ENCODE measurements at regions not wholly inside any gene's neighbourhood (a gene's known extent, or its start where the extent isn't known, plus 50 kb on each side); places are given as distances from the start of the nearest gene placed in this dataset.

GRCh38 chr3:67712259-67712658 lies 57.8 kb upstream of the SUCLG2 start:
- POLR2A ChIA-PET, result interaction anchor here (0.7 to 1.0 kb wide), 2 partner anchors 178 to 226 kb away, joined by 3 read pairs; no protein-coding TSS in a partner anchor
- no peaks in the 10 kb centered on the region for H4K20me1 ChIP-seq (ENCODE audit: insufficient read depth, low read length)
- CTCF ChIA-PET (ENCODE audit: unreplicated experiment), result no interaction called here
- no peak overlapping the region for H3K4me3 ChIP-seq (ENCODE audit: low read depth, low read length, poor library complexity, severe bottlenecking)
- TF ChIP-seq CTCF (conservative IDR thresholded peaks at IDR 0.05; ENCODE audit: low read length) (no peak), EZH2phosphoT487 (IDR thresholded peaks at IDR 0.05; ENCODE audit: borderline replicate concordance, low read depth, low read length) (no peak)
- H3K4me1 ChIP-seq (ENCODE audit: insufficient read depth, low read length, poor library complexity, severe bottlenecking), result no peaks in the 10 kb centered on the region
- no peak overlapping the region for H3K27ac ChIP-seq (ENCODE audit: low read depth, low read length, poor library complexity, severe bottlenecking)
- DNase-seq (ENCODE audit: low spot score), result no peak
- H3K79me2 ChIP-seq (ENCODE audit: insufficient read depth, low read depth, low read length), result no peaks in the 10 kb centered on the region
- H3K9me2 ChIP-seq (ENCODE audit: insufficient read depth, low read length), result no peaks in the 10 kb centered on the region
- intact Hi-C loops (cut with micrococcal nuclease; ENCODE audit: unreplicated experiment), result no loop called here
- BruUV-seq (replicated peaks), result no TSS peak
- H3K9me3 ChIP-seq (ENCODE audit: low read length), result no peaks in the 10 kb centered on the region
- no peak overlapping the region for H2AFZ ChIP-seq (ENCODE audit: low read length)
- H3K36me3 ChIP-seq (ENCODE audit: insufficient read depth, low read length), result no peaks in the 10 kb centered on the region
- H3K4me2 ChIP-seq (ENCODE audit: low read length), result no peak overlapping the region

GRCh38 chr3:67710396-67710795 lies 56.0 kb upstream of the SUCLG2 start:
- no peak for TF ChIP-seq EZH2phosphoT487 (IDR thresholded peaks at IDR 0.05; ENCODE audit: borderline replicate concordance, low read depth, low read length)
- no peak for TF ChIP-seq CTCF (conservative IDR thresholded peaks at IDR 0.05; ENCODE audit: low read length)
- CTCF ChIA-PET (ENCODE audit: unreplicated experiment), result interaction anchor here (0.5 kb wide), 1 partner anchor 55 kb away, joined by 3 read pairs; no protein-coding TSS in a partner anchor

GRCh38 chr3:67706934-67707333 lies 52.5 kb upstream of the SUCLG2 start:
- Histone ChIP-seq H3K9me2 (ENCODE audit: insufficient read depth, low read length) (no peaks in the 10 kb centered on the region), H2AFZ (ENCODE audit: low read length) (0 out of 2 replicates have a peak overlapping the region, but pooled peaks have one; percentile 12), H3K36me3 (ENCODE audit: insufficient read depth, low read length) (no peaks in the 10 kb centered on the region), H3K79me2 (ENCODE audit: insufficient read depth, low read depth, low read length) (no peaks in the 10 kb centered on the region), H3K4me1 (ENCODE audit: insufficient read depth, low read length, poor library complexity, severe bottlenecking) (peaks cover 19% of the 10 kb centered on the region), H3K4me2 (ENCODE audit: low read length) (no peak overlapping the region), H3K27ac (ENCODE audit: low read depth, low read length, poor library complexity, severe bottlenecking) (no peak overlapping the region), H3K9me3 (ENCODE audit: low read length) (no peaks in the 10 kb centered on the region), H4K20me1 (ENCODE audit: insufficient read depth, low read length) (no peaks in the 10 kb centered on the region), H3K4me3 (ENCODE audit: low read depth, low read length, poor library complexity, severe bottlenecking) (no peak overlapping the region)
- TF ChIP-seq EZH2phosphoT487 (IDR thresholded peaks at IDR 0.05; ENCODE audit: borderline replicate concordance, low read depth, low read length) (no peak), CTCF (conservative IDR thresholded peaks at IDR 0.05; ENCODE audit: low read length) (no peak)
- CTCF ChIA-PET (ENCODE audit: unreplicated experiment), result no interaction called here
- BruUV-seq (replicated peaks), result no TSS peak
- POLR2A ChIA-PET, result no interaction called here
- DNase-seq (ENCODE audit: low spot score), result no peak
- intact Hi-C loops (cut with micrococcal nuclease; ENCODE audit: unreplicated experiment), result no loop called here

More at GRCh38 chr3:67710396-67710795, 56.0 kb upstream of the SUCLG2 start:
- no TSS peak for BruUV-seq (replicated peaks)
- no peak overlapping the region for H3K4me2 ChIP-seq (ENCODE audit: low read length)
- no peak overlapping the region for H2AFZ ChIP-seq (ENCODE audit: low read length)
- no peak overlapping the region for H3K27ac ChIP-seq (ENCODE audit: low read depth, low read length, poor library complexity, severe bottlenecking)
- no peaks in the 10 kb centered on the region for H3K9me2 ChIP-seq (ENCODE audit: insufficient read depth, low read length)
- H3K4me1 ChIP-seq (ENCODE audit: insufficient read depth, low read length, poor library complexity, severe bottlenecking), result peaks cover 3% of the 10 kb centered on the region
- no peaks in the 10 kb centered on the region for H3K79me2 ChIP-seq (ENCODE audit: insufficient read depth, low read depth, low read length)
- H4K20me1 ChIP-seq (ENCODE audit: insufficient read depth, low read length), result no peaks in the 10 kb centered on the region
- no peak overlapping the region for H3K4me3 ChIP-seq (ENCODE audit: low read depth, low read length, poor library complexity, severe bottlenecking)
- DNase-seq (ENCODE audit: low spot score), result no peak
- H3K36me3 ChIP-seq (ENCODE audit: insufficient read depth, low read length), result no peaks in the 10 kb centered on the region
- no peaks in the 10 kb centered on the region for H3K9me3 ChIP-seq (ENCODE audit: low read length)
- POLR2A ChIA-PET, result interaction anchor here (0.6 to 1.1 kb wide), 4 partner anchors 25 to 96 kb away, joined by 3 to 4 read pairs (median 3); no protein-coding TSS in a partner anchor
- intact Hi-C loops (cut with micrococcal nuclease; ENCODE audit: unreplicated experiment), result no loop called here
